ENCODE measurements at regions not wholly inside any gene's neighbourhood (a gene's known extent, or its start where the extent isn't known, plus 50 kb on each side); places are given as distances from the start of the nearest gene placed in this dataset.

- DNase-seq (ENCODE audit: insufficient read length, low spot score) (no peak), FAIRE-seq (no peak)
- TF ChIP-seq POU2F2 (IDR thresholded peaks at IDR 0.05; ENCODE audit: low read depth, low read length) (no peak), SPI1 (IDR thresholded peaks at IDR 0.05; ENCODE audit: low read depth, low read length) (no peak), PAX5 (IDR thresholded peaks at IDR 0.05; ENCODE audit: insufficient read depth, low read length, severe bottlenecking) (no peak), POLR2AphosphoS5 (IDR thresholded peaks at IDR 0.05; ENCODE audit: low read depth, low read length) (no peak), TAF1 (IDR thresholded peaks at IDR 0.05; ENCODE audit: low read depth, low read length) (no peak), POLR2A (IDR thresholded peaks at IDR 0.05; ENCODE audit: low read depth, low read length) (no peak)
Measured at GRCh38 chr7:25988640-25989039, 163.4 kb upstream of the NFE2L3 start.

GRCh38 chr7:25989140-25989705, 162.8 kb upstream of the NFE2L3 start:
- DNase-seq (ENCODE audit: insufficient read length, low spot score): no peak
- FAIRE-seq: no peak
- TF ChIP-seq SPI1 (IDR thresholded peaks at IDR 0.05; ENCODE audit: low read depth, low read length) (no peak), POLR2AphosphoS5 (IDR thresholded peaks at IDR 0.05; ENCODE audit: low read depth, low read length) (no peak), POU2F2 (IDR thresholded peaks at IDR 0.05; ENCODE audit: low read depth, low read length) (no peak), TAF1 (IDR thresholded peaks at IDR 0.05; ENCODE audit: low read depth, low read length) (no peak), POLR2A (IDR thresholded peaks at IDR 0.05; ENCODE audit: low read depth, low read length) (no peak), PAX5 (IDR thresholded peaks at IDR 0.05; ENCODE audit: insufficient read depth, low read length, severe bottlenecking) (no peak)

GRCh38 chr7:25994433-25994994, 157.5 kb upstream of the NFE2L3 start:
- DNase-seq (ENCODE audit: insufficient read length, low spot score): no peak

DNA sequence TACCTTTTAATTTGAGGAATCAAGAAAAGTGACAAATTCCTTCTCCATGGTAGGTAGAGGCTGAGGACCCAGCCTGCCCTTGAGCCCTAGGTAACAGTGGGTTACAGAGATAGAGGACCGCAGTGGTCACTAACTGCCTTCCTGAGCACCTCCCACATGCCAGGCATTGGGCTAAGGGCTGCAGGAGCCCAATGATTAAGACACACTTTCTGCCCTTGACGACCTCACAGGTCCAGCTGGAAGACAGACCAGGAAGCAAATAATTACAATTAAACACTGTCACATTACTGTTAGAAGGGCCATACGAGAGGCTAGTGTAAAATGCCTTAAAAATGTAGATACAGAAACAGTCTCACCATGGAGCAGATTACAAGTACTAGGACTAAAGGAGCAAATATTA, 156.8 kb upstream of the NFE2L3 start:
- FAIRE-seq (no peak), DNase-seq (ENCODE audit: insufficient read length, low spot score) (no peak)
- TF ChIP-seq TAF1 (IDR thresholded peaks at IDR 0.05; ENCODE audit: low read depth, low read length) (no peak), POLR2A (IDR thresholded peaks at IDR 0.05; ENCODE audit: low read depth, low read length) (no peak), POU2F2 (IDR thresholded peaks at IDR 0.05; ENCODE audit: low read depth, low read length) (no peak), POLR2AphosphoS5 (IDR thresholded peaks at IDR 0.05; ENCODE audit: low read depth, low read length) (no peak)

More at GRCh38 chr7:25994433-25994994, 157.5 kb upstream of the NFE2L3 start:
- FAIRE-seq: no peak
- TF ChIP-seq POLR2A (IDR thresholded peaks at IDR 0.05; ENCODE audit: low read depth, low read length) (no peak), POLR2AphosphoS5 (IDR thresholded peaks at IDR 0.05; ENCODE audit: low read depth, low read length) (no peak)

GRCh38 chr7:25996006-25996408, 156.0 kb upstream of the NFE2L3 start:
- DNase-seq (ENCODE audit: insufficient read length, low spot score): no peak
- no peak for TF ChIP-seq TAF1 (IDR thresholded peaks at IDR 0.05; ENCODE audit: low read depth, low read length)
- TF ChIP-seq POLR2A (IDR thresholded peaks at IDR 0.05; ENCODE audit: low read depth, low read length): no peak
- no peak for TF ChIP-seq SPI1 (IDR thresholded peaks at IDR 0.05; ENCODE audit: low read depth, low read length)
- no peak for TF ChIP-seq PAX5 (IDR thresholded peaks at IDR 0.05; ENCODE audit: insufficient read depth, low read length, severe bottlenecking)
- no peak for TF ChIP-seq POLR2AphosphoS5 (IDR thresholded peaks at IDR 0.05; ENCODE audit: low read depth, low read length)
- no peak for TF ChIP-seq POU2F2 (IDR thresholded peaks at IDR 0.05; ENCODE audit: low read depth, low read length)
- no peak for FAIRE-seq

GRCh38 chr7:25998499-25998898, 153.5 kb upstream of the NFE2L3 start:
- no peak for TF ChIP-seq POLR2A (IDR thresholded peaks at IDR 0.05; ENCODE audit: low read depth, low read length)
- DNase-seq (ENCODE audit: insufficient read length, low spot score) (no peak), FAIRE-seq (no peak)

- no peak for FAIRE-seq
- no peak for TF ChIP-seq POU2F2 (IDR thresholded peaks at IDR 0.05; ENCODE audit: low read depth, low read length)
- no peak for TF ChIP-seq TAF1 (IDR thresholded peaks at IDR 0.05; ENCODE audit: low read depth, low read length)
- TF ChIP-seq SPI1 (IDR thresholded peaks at IDR 0.05; ENCODE audit: low read depth, low read length): no peak
- TF ChIP-seq PAX5 (IDR thresholded peaks at IDR 0.05; ENCODE audit: insufficient read depth, low read length, severe bottlenecking): no peak
- no peak for TF ChIP-seq POLR2A (IDR thresholded peaks at IDR 0.05; ENCODE audit: low read depth, low read length)
- no peak for TF ChIP-seq POLR2AphosphoS5 (IDR thresholded peaks at IDR 0.05; ENCODE audit: low read depth, low read length)
Measured at GRCh38 chr7:26000841-26001240, 151.2 kb upstream of the NFE2L3 start.

GRCh38 chr7:26001662-26002244, 150.2 kb upstream of the NFE2L3 start:
- no peak for TF ChIP-seq POU2F2 (IDR thresholded peaks at IDR 0.05; ENCODE audit: low read depth, low read length)
- TF ChIP-seq TAF1 (IDR thresholded peaks at IDR 0.05; ENCODE audit: low read depth, low read length): no peak
- TF ChIP-seq PAX5 (IDR thresholded peaks at IDR 0.05; ENCODE audit: insufficient read depth, low read length, severe bottlenecking): no peak
- no peak for TF ChIP-seq SPI1 (IDR thresholded peaks at IDR 0.05; ENCODE audit: low read depth, low read length)
- no peak for TF ChIP-seq POLR2AphosphoS5 (IDR thresholded peaks at IDR 0.05; ENCODE audit: low read depth, low read length)
- no peak for TF ChIP-seq POLR2A (IDR thresholded peaks at IDR 0.05; ENCODE audit: low read depth, low read length)
- FAIRE-seq (no peak), DNase-seq (ENCODE audit: insufficient read length, low spot score) (no peak)

More at GRCh38 chr7:26000841-26001240, 151.2 kb upstream of the NFE2L3 start:
- DNase-seq (ENCODE audit: insufficient read length, low spot score): no peak

GRCh38 chr7:26005683-26006410, 146.2 kb upstream of the NFE2L3 start:
- DNase-seq (ENCODE audit: insufficient read length, low spot score): no peak
- FAIRE-seq: no peak
- TF ChIP-seq POU2F2 (IDR thresholded peaks at IDR 0.05; ENCODE audit: low read depth, low read length) (no peak), POLR2A (IDR thresholded peaks at IDR 0.05; ENCODE audit: low read depth, low read length) (no peak), PAX5 (IDR thresholded peaks at IDR 0.05; ENCODE audit: insufficient read depth, low read length, severe bottlenecking) (no peak), POLR2AphosphoS5 (IDR thresholded peaks at IDR 0.05; ENCODE audit: low read depth, low read length) (no peak), TAF1 (IDR thresholded peaks at IDR 0.05; ENCODE audit: low read depth, low read length) (no peak), SPI1 (IDR thresholded peaks at IDR 0.05; ENCODE audit: low read depth, low read length) (no peak)
